WTC11 (cell line): ENCODE measurements at regions not wholly inside any gene's neighbourhood (a gene's known extent, or its start where the extent isn't known, plus 50 kb on each side); places are given as distances from the start of the nearest gene placed in this dataset.

Experiments used
- ATAC-seq: fragments of 200-7000 bp; cut with Tn5 transposase; 2 replicates; pipeline ENCODE4 v1.10.0; 2021; ENCODE audit warnings: mild to moderate bottlenecking, moderate library complexity
- CTCF ChIA-PET: fragments of 300-600 bp; sonication (Branson Sonifier 250); formaldehyde crosslinking; loops from one replicate; lab custom pipeline; 2021; ENCODE audit warnings: antibody characterized with exemption; lab: Charles Lee
- POLR2A ChIA-PET: fragments of 350-600 bp; sonication (Branson Sonifier 250); formaldehyde crosslinking; loops from one replicate; lab custom pipeline; 2021; ENCODE audit warnings: antibody characterized with exemption; lab: Charles Lee
- DNase-seq: peaks from one replicate; pipeline ENCODE4 v3.0.0; 2021; ENCODE audit warnings: low spot score
- H3K27ac Mint-ChIP-seq: 2 replicates; pipeline ENCODE4 v1.8.0; 2021; ENCODE audit warnings: mixed read lengths
- H3K27me3 Mint-ChIP-seq: 2 replicates; pipeline ENCODE4 v1.8.0; 2021; ENCODE audit warnings: low read depth, mild to moderate bottlenecking, moderate library complexity, mixed read lengths
- H3K36me3 Mint-ChIP-seq: 2 replicates; pipeline ENCODE4 v1.8.0; 2021; ENCODE audit warnings: mixed read lengths
- H3K4me1 Mint-ChIP-seq: 2 replicates; pipeline ENCODE4 v1.8.0; 2022; ENCODE audit warnings: mixed read lengths
- H3K4me3 Mint-ChIP-seq: 2 replicates; pipeline ENCODE4 v1.8.0; 2021; ENCODE audit warnings: mild to moderate bottlenecking, moderate library complexity, mixed read lengths
- H3K9me3 Mint-ChIP-seq: 2 replicates; pipeline ENCODE4 v1.8.0; 2021; ENCODE audit warnings: mixed read lengths
- EMX1 ChIP-seq: fragments of 250-450 bp; sonication (Bioruptor Pico); IDR thresholded peaks from 2 replicates; pipeline ENCODE4 v1.8.0; 2021; ENCODE audit warnings: mild to moderate bottlenecking
- FOXJ3 ChIP-seq: sonication (generic); formaldehyde crosslinking; IDR thresholded peaks from 2 replicates; pipeline ENCODE4 v1.9.0; 2021; ENCODE audit warnings: missing genetic modification reagents, mild to moderate bottlenecking, borderline replicate concordance
- GRHL2 ChIP-seq: fragments of 250-450 bp; sonication (Bioruptor Pico); IDR thresholded peaks from 2 replicates; pipeline ENCODE4 v1.8.0; 2022; ENCODE audit warnings: mild to moderate bottlenecking, moderate library complexity; ENCODE audit not compliant: insufficient replicate concordance, severe bottlenecking
- MXD4 ChIP-seq: fragments of 250-450 bp; sonication (Bioruptor Pico); IDR thresholded peaks from 2 replicates; pipeline ENCODE4 v1.8.0; 2021; ENCODE audit warnings: mild to moderate bottlenecking, moderate library complexity, borderline replicate concordance
- MYBL2 ChIP-seq: sonication (generic); formaldehyde crosslinking; IDR thresholded peaks from 2 replicates; pipeline ENCODE4 v1.8.1; 2023; ENCODE audit warnings: mild to moderate bottlenecking, moderate library complexity, missing genetic modification reagents
- ZNF317 ChIP-seq: sonication (generic); formaldehyde crosslinking; IDR thresholded peaks from 2 replicates; pipeline ENCODE4 v1.8.1; 2023; ENCODE audit warnings: low read depth, mild to moderate bottlenecking, moderate library complexity, missing genetic modification reagents, borderline replicate concordance
- ZNF671 ChIP-seq: fragments of 250-450 bp; sonication (Bioruptor Pico); IDR thresholded peaks from 2 replicates; pipeline ENCODE4 v1.8.0; 2021; ENCODE audit warnings: mild to moderate bottlenecking
- TF ChIP-seq, protein P1 (sequence below): sonication (generic); formaldehyde crosslinking; conservative IDR thresholded peaks from 2 replicates; pipeline ENCODE4 v1.8.1; 2022; ENCODE audit warnings: mild to moderate bottlenecking, missing genetic modification reagents
- TF ChIP-seq, protein P2 (sequence below): fragments of 250-450 bp; sonication (Bioruptor Pico); IDR thresholded peaks from 2 replicates; pipeline ENCODE4 v1.9.0; 2021; ENCODE audit warnings: mild to moderate bottlenecking
- TF ChIP-seq, protein P3 (sequence below): sonication (generic); formaldehyde crosslinking; IDR thresholded peaks from 2 replicates; pipeline ENCODE4 v1.8.0; 2023; ENCODE audit warnings: mild to moderate bottlenecking, missing genetic modification reagents
- TF ChIP-seq, protein P4 (sequence below): sonication (generic); formaldehyde crosslinking; IDR thresholded peaks from 2 replicates; pipeline ENCODE4 v1.8.1; 2023; ENCODE audit warnings: mild to moderate bottlenecking, missing genetic modification reagents, moderate library complexity
- TF ChIP-seq, protein P5 (sequence below): sonication (generic); formaldehyde crosslinking; IDR thresholded peaks from 2 replicates; pipeline ENCODE4 v1.8.0; 2022; ENCODE audit warnings: mild to moderate bottlenecking, missing genetic modification reagents

DNA sequence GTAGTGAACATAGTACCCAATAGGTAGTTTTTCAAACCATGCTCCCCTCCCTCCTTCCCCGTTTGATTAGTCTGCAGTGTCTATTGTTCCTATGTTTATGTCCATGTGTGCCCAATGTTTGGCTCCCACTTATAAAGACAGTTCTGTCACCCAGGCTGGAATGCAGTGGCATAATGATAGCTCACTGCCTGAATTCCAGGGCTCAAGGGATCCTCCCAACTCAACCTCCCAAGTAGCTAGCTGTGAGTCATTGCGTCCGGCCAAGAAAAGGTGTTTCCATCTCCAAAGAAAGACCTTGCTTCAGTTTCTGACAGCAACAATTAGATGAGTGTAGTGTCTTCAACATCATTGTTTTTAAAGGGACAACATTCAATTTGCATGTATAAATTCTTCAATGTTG lies 131.1 kb upstream of the CEP162 start (continued):
- TF ChIP-seq, protein P1, sequence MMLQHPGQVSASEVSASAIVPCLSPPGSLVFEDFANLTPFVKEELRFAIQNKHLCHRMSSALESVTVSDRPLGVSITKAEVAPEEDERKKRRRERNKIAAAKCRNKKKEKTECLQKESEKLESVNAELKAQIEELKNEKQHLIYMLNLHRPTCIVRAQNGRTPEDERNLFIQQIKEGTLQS (CRISPR knock-in tag) = no peak
- TF ChIP-seq, protein P2, sequence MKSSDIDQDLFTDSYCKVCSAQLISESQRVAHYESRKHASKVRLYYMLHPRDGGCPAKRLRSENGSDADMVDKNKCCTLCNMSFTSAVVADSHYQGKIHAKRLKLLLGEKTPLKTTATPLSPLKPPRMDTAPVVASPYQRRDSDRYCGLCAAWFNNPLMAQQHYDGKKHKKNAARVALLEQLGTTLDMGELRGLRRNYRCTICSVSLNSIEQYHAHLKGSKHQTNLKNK = no peak
- TF ChIP-seq, all 79 proteins: peak for 0

DNA sequence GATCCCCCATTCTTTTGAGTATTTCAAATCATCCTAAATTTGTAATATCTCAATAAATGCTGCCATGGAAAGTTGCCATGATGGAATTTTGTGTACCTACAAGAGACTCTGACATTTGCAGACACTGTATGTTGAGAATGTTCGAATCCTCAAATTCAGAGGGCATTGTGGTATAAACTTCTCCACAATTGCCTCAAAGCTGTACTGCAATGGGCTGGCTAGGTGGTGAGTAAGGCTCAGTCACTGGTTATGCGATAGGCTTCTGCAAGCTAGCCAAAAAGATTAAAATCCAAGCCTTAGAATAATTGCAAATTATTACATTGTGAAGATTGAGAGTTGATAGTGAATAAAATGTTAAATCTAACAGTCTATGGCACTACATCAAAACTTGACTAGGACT lies 130.2 kb upstream of the CEP162 start:
- Mint-ChIP-seq H3K9me3 (peaks cover 10% of the 10 kb centered on the region), H3K27me3 (peaks cover 9% of the 10 kb centered on the region; the same call in 1 of the 2 replicates), H3K27ac (no peak overlapping the region), H3K4me3 (no peak overlapping the region), H3K4me1 (no peaks in the 10 kb centered on the region), H3K36me3 (no peaks in the 10 kb centered on the region)
- DNase-seq (no peak), ATAC-seq (no peak)
- no peak for TF ChIP-seq MYBL2 (CRISPR knock-in tag)
- no peak for TF ChIP-seq ZNF671 (CRISPR knock-in tag)
- ChIA-PET CTCF (no interaction called here), POLR2A (no interaction called here)

DNA sequence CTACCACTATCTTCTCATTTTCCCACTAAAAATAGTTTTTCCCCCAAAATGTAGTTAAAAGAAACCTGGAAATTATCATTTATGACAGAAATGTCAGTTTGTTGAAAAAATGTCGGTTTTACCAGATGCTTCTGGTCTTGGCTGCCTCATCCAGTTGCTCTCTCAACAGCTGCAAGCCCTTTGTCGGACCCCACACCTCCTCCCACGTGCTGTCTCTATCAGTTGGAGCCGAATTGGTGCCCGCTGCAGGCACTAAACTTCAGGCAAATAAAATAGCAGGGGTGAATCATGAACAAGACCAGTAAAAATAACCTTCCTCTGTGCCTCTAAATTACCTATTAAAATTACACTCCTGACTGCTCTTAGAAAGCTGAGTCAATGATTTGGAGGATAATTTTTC lies 129.5 kb upstream of the CEP162 start:
- no peak overlapping the region for H3K4me3 Mint-ChIP-seq
- no peak for DNase-seq
- no peaks in the 10 kb centered on the region for H3K4me1 Mint-ChIP-seq
- H3K27ac Mint-ChIP-seq = no peak overlapping the region
- H3K9me3 Mint-ChIP-seq = peaks cover 10% of the 10 kb centered on the region
- H3K27me3 Mint-ChIP-seq = peaks cover 9% of the 10 kb centered on the region; the same call in 1 of the 2 replicates
- POLR2A ChIA-PET = no interaction called here
- ATAC-seq = no peak
- CTCF ChIA-PET = interaction anchor here (1.1 to 1.5 kb wide), 2 partner anchors 10 to 65 kb away, joined by 4 read pairs; no protein-coding TSS in a partner anchor
- no peaks in the 10 kb centered on the region for H3K36me3 Mint-ChIP-seq
- no peak for TF ChIP-seq MYBL2 (CRISPR knock-in tag)
- TF ChIP-seq EMX1 = no peak
- no peak for TF ChIP-seq GRHL2
- no peak for TF ChIP-seq MXD4 (CRISPR knock-in tag)
- TF ChIP-seq, protein P3, sequence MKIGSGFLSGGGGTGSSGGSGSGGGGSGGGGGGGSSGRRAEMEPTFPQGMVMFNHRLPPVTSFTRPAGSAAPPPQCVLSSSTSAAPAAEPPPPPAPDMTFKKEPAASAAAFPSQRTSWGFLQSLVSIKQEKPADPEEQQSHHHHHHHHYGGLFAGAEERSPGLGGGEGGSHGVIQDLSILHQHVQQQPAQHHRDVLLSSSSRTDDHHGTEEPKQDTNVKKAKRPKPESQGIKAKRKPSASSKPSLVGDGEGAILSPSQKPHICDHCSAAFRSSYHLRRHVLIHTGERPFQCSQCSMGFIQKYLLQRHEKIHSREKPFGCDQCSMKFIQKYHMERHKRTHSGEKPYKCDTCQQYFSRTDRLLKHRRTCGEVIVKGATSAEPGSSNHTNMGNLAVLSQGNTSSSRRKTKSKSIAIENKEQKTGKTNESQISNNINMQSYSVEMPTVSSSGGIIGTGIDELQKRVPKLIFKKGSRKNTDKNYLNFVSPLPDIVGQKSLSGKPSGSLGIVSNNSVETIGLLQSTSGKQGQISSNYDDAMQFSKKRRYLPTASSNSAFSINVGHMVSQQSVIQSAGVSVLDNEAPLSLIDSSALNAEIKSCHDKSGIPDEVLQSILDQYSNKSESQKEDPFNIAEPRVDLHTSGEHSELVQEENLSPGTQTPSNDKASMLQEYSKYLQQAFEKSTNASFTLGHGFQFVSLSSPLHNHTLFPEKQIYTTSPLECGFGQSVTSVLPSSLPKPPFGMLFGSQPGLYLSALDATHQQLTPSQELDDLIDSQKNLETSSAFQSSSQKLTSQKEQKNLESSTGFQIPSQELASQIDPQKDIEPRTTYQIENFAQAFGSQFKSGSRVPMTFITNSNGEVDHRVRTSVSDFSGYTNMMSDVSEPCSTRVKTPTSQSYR (CRISPR knock-in tag) = no peak

DNA sequence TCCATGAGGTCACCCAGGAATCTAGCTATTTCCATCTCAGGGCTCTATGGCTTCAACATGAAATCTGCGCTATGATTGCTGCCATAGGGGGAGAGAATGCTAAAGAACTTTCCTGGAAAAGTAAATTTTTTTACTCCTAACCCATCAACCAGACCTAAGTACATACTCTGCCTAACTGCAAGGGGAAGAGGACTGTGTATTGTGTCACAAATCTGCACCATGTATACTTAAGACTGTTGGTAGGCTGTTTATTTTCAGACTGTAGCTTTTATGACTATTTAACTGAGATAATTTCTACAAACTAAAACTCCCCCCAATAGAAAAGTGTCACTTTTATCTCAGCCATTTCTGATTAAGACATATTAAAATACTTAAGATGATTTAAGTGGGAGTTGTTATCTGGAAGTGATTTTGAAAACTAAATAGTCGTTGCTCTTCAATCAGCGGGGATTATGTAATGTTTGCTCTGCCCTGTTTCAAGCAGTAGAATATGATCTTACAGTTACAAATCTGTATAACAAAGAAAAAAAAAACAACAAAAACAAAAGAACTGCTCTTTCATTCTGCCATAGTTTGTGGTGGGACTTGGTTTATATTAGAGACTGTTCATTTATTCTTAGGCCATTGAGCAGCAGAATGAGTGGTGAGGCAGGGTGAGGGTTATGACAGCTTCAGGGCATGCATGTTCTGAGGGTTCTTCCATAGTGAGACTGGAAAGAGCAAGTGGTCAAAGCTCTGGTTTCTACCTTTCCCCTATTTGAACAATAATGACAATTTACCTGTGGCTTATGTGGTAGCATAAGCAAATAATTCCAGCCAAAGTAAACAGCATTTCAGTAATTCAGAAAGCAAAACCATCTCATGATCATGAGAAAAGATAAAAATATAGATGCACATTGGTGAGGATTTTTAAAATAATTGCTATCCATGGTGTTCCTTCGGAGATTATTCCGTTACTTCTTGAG lies 126.3 kb upstream of the CEP162 start:
- ChIA-PET CTCF (no interaction called here), POLR2A (no interaction called here)
- ATAC-seq (no peak), DNase-seq (no peak)
- TF ChIP-seq, protein P4, sequence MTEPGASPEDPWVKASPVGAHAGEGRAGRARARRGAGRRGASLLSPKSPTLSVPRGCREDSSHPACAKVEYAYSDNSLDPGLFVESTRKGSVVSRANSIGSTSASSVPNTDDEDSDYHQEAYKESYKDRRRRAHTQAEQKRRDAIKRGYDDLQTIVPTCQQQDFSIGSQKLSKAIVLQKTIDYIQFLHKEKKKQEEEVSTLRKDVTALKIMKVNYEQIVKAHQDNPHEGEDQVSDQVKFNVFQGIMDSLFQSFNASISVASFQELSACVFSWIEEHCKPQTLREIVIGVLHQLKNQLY (CRISPR knock-in tag) = no peak
- TF ChIP-seq ZNF317 (no peak), FOXJ3 (CRISPR knock-in tag) (no peak)
- TF ChIP-seq, protein P5, sequence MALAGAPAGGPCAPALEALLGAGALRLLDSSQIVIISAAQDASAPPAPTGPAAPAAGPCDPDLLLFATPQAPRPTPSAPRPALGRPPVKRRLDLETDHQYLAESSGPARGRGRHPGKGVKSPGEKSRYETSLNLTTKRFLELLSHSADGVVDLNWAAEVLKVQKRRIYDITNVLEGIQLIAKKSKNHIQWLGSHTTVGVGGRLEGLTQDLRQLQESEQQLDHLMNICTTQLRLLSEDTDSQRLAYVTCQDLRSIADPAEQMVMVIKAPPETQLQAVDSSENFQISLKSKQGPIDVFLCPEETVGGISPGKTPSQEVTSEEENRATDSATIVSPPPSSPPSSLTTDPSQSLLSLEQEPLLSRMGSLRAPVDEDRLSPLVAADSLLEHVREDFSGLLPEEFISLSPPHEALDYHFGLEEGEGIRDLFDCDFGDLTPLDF (CRISPR knock-in tag) = no peak
- H3K9me3 Mint-ChIP-seq = peaks cover 10% of the 10 kb centered on the region
- H3K27ac Mint-ChIP-seq = no peak overlapping the region
- H3K4me1 Mint-ChIP-seq = no peaks in the 10 kb centered on the region
- no peaks in the 10 kb centered on the region for H3K36me3 Mint-ChIP-seq
- H3K27me3 Mint-ChIP-seq = peaks cover 9% of the 10 kb centered on the region; the same call in 1 of the 2 replicates
- no peak overlapping the region for H3K4me3 Mint-ChIP-seq
